Brain pericyte (primary cell): ENCODE measurements at regions not wholly inside any gene's neighbourhood (a gene's known extent, or its start where the extent isn't known, plus 50 kb on each side); places are given as distances from the start of the nearest gene placed in this dataset.
"Not testable (repeated sequence)": the region's sequence is repeated elsewhere in the genome, so short reads cannot be mapped to it uniquely, and the experiment has no call there.

Experiments used
- DNase-seq: peaks from one replicate; pipeline ENCODE4 v3.0.0-alpha.2; 2012; ENCODE audit warnings: low read depth, low spot score

- no peak for DNase-seq
Observed at GRCh38 chr7:106583706-106584690, 77.0 kb downstream of the CCDC71L start.

- DNase-seq = no peak
Observed at GRCh38 chr7:106583100-106583499, 77.9 kb downstream of the CCDC71L start.

GRCh38 chr7:106582365-106582764 lies 78.6 kb downstream of the CCDC71L start:
- no peak for DNase-seq

- DNase-seq = not testable (repeated sequence)
Observed at GRCh38 chr7:106579086-106579485, 81.9 kb downstream of the CCDC71L start.

GRCh38 chr7:106575138-106575823 lies 85.7 kb downstream of the CCDC71L start:
- no peak for DNase-seq

- DNase-seq = no peak
Observed at GRCh38 chr7:106573738-106574137, 87.2 kb downstream of the CCDC71L start.

GRCh38 chr7:106573125-106573663 lies 87.8 kb downstream of the CCDC71L start:
- no peak for DNase-seq

GRCh38 chr7:106572394-106573124 lies 88.4 kb downstream of the CCDC71L start:
- DNase-seq = no peak

GRCh38 chr7:106571563-106571962 lies 89.4 kb downstream of the CCDC71L start:
- no peak for DNase-seq

GRCh38 chr7:106570948-106571418 lies 90.0 kb downstream of the CCDC71L start:
- no peak for DNase-seq

GRCh38 chr7:106570146-106570545 lies 90.8 kb downstream of the CCDC71L start:
- DNase-seq = no peak

- DNase-seq = no peak
Observed at GRCh38 chr7:106569500-106569929, 91.4 kb downstream of the CCDC71L start.

GRCh38 chr7:106568680-106569499 lies 92.1 kb downstream of the CCDC71L start:
- DNase-seq = no peak

- DNase-seq = no peak
Observed at GRCh38 chr7:106568002-106568679, 92.8 kb downstream of the CCDC71L start.

GRCh38 chr7:106567204-106568001 lies 93.6 kb downstream of the CCDC71L start:
- not testable (repeated sequence) for DNase-seq

- no peak for DNase-seq
Observed at GRCh38 chr7:106566672-106567071, 94.3 kb downstream of the CCDC71L start.

- DNase-seq = no peak
Observed at GRCh38 chr7:106566196-106566595, 94.8 kb downstream of the CCDC71L start.

GRCh38 chr7:106565428-106565827 lies 95.5 kb downstream of the CCDC71L start:
- no peak for DNase-seq

GRCh38 chr7:106563466-106564150 lies 97.3 kb downstream of the CCDC71L start:
- no peak for DNase-seq
